GM18519 (cell line): ENCODE measurements at regions not wholly inside any gene's neighbourhood (a gene's known extent, or its start where the extent isn't known, plus 50 kb on each side); places are given as distances from the start of the nearest gene placed in this dataset.

Source experiments
- ATAC-seq: cut with Tn5 transposase; IDR thresholded peaks from one replicate; pipeline ENCODE4 v1.9.1; 2021; ENCODE audit warnings: mild to moderate bottlenecking, moderate library complexity; ENCODE audit not compliant: unreplicated experiment, low FRiP score

GRCh38 chr4:45121426-45121975, 395.1 kb upstream of the GNPDA2 start:
- ATAC-seq, result no peak

- peak; percentile 88 for ATAC-seq
These were observed 393.8 kb upstream of the GNPDA2 start for GRCh38 chr4:45120163-45120562.

- ATAC-seq, result no peak
These were observed 393.0 kb upstream of the GNPDA2 start for GRCh38 chr4:45119376-45119775.

GRCh38 chr4:45102716-45103115, 376.4 kb upstream of the GNPDA2 start:
- no peak for ATAC-seq

- ATAC-seq, result no peak
These were observed 374.8 kb upstream of the GNPDA2 start for GRCh38 chr4:45100956-45101818.

- ATAC-seq, result no peak
These were observed 373.1 kb upstream of the GNPDA2 start for GRCh38 chr4:45099471-45099870.

GRCh38 chr4:45094684-45095083, 368.3 kb upstream of the GNPDA2 start:
- no peak for ATAC-seq

- no peak for ATAC-seq
These were observed 355.7 kb upstream of the GNPDA2 start for GRCh38 chr4:45082101-45082500.

GRCh38 chr4:45079616-45080015, 353.3 kb upstream of the GNPDA2 start:
- ATAC-seq, result no peak

GRCh38 chr4:45078201-45078600, 351.8 kb upstream of the GNPDA2 start:
- no peak for ATAC-seq

- ATAC-seq, result no peak
These were observed 346.6 kb upstream of the GNPDA2 start for GRCh38 chr4:45072981-45073380.

GRCh38 chr4:45064741-45065140, 338.4 kb upstream of the GNPDA2 start:
- no peak for ATAC-seq

- no peak for ATAC-seq
These were observed 337.3 kb upstream of the GNPDA2 start for GRCh38 chr4:45063696-45064095.

- ATAC-seq, result no peak
These were observed 336.7 kb upstream of the GNPDA2 start for GRCh38 chr4:45062935-45063545.

- no peak for ATAC-seq
These were observed 317.6 kb upstream of the GNPDA2 start for GRCh38 chr4:45043911-45044310.

- ATAC-seq, result no peak
These were observed 310.3 kb upstream of the GNPDA2 start for GRCh38 chr4:45036677-45037076.

- no peak for ATAC-seq
These were observed 307.5 kb upstream of the GNPDA2 start for GRCh38 chr4:45033676-45034419.

- ATAC-seq, result no peak
These were observed 303.7 kb upstream of the GNPDA2 start for GRCh38 chr4:45030059-45030458.

GRCh38 chr4:45007508-45007907, 281.2 kb upstream of the GNPDA2 start:
- ATAC-seq, result no peak

- no peak for ATAC-seq
These were observed 279.7 kb upstream of the GNPDA2 start for GRCh38 chr4:45006078-45006477.
